Chondrocyte (in vitro differentiated cells): ENCODE measurements at regions not wholly inside any gene's neighbourhood (a gene's known extent, or its start where the extent isn't known, plus 50 kb on each side); places are given as distances from the start of the nearest gene placed in this dataset.
"Not testable (repeated sequence)": the region's sequence is repeated elsewhere in the genome, so short reads cannot be mapped to it uniquely, and the experiment has no call there.

Source experiments
- DNase-seq: peaks from one replicate; pipeline ENCODE4 v3.0.0; 2021; ENCODE audit warnings: mixed read lengths, low spot score
- H3K27ac Mint-ChIP-seq: one replicate; pipeline ENCODE4 v1.8.0; 2021; ENCODE audit warnings: mild to moderate bottlenecking, moderate library complexity, mixed read lengths; ENCODE audit not compliant: unreplicated experiment
- H3K27me3 Mint-ChIP-seq: 2 replicates; pipeline ENCODE4 v1.8.0; 2021; ENCODE audit warnings: low read depth, mixed read lengths
- H3K36me3 Mint-ChIP-seq: 2 replicates; pipeline ENCODE4 v1.8.0; 2021; ENCODE audit warnings: low read depth, mixed read lengths
- H3K4me1 Mint-ChIP-seq: 2 replicates; pipeline ENCODE4 v1.8.0; 2021; ENCODE audit warnings: low read depth, mild to moderate bottlenecking, mixed read lengths
- H3K4me3 Mint-ChIP-seq: one replicate; pipeline ENCODE4 v1.8.0; 2021; ENCODE audit warnings: mild to moderate bottlenecking, moderate library complexity, mixed read lengths; ENCODE audit not compliant: unreplicated experiment
- H3K9me3 Mint-ChIP-seq: 2 replicates; pipeline ENCODE4 v1.8.0; 2021; ENCODE audit warnings: low read depth, mixed read lengths
- CTCF ChIP-seq: fragments of 200-600 bp; sonication (generic); IDR thresholded peaks from 2 replicates; pipeline ENCODE4 v1.5.0; 2021; ENCODE audit warnings: antibody characterized with exemption, mild to moderate bottlenecking, moderate library complexity

DNA sequence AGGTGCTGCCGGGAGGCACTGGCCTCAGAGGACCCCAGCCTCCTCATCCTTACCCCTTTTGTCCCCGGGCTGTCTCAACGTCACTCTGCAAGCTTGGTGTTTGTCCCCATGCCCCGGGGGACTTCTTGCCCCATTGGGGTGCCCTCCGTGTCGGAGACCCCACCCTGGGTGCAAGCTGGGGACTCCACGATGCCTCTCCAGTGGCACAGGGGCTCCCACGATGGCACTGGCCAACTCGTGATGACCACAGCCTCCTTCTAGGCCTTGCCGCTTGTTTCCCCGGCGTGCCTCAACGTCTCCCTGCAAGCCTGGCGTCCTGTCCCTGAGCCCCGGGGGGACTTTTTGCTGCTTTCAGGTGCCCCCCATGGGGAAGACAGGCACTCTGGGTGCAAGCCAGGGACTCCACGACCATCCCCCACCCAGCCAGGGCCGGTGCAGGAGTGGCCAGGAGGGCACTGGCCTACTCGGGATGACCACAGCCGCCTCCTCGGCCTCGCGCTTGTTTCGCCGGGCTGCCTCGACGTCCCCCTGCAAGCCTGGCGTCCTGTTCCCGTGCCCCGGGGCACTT lies 237.0 kb downstream of the TUBA3C start:
- TF ChIP-seq CTCF, result no peak
- DNase-seq, result peak; percentile 77
- H3K9me3 Mint-ChIP-seq, result peaks cover 20% of the 10 kb centered on the region
- H3K27me3 Mint-ChIP-seq, result no peaks in the 10 kb centered on the region
- H3K4me1 Mint-ChIP-seq, result no peaks in the 10 kb centered on the region
- H3K4me3 Mint-ChIP-seq, result no peak overlapping the region
- no peaks in the 10 kb centered on the region for H3K36me3 Mint-ChIP-seq
- H3K27ac Mint-ChIP-seq, result no peak overlapping the region

DNA sequence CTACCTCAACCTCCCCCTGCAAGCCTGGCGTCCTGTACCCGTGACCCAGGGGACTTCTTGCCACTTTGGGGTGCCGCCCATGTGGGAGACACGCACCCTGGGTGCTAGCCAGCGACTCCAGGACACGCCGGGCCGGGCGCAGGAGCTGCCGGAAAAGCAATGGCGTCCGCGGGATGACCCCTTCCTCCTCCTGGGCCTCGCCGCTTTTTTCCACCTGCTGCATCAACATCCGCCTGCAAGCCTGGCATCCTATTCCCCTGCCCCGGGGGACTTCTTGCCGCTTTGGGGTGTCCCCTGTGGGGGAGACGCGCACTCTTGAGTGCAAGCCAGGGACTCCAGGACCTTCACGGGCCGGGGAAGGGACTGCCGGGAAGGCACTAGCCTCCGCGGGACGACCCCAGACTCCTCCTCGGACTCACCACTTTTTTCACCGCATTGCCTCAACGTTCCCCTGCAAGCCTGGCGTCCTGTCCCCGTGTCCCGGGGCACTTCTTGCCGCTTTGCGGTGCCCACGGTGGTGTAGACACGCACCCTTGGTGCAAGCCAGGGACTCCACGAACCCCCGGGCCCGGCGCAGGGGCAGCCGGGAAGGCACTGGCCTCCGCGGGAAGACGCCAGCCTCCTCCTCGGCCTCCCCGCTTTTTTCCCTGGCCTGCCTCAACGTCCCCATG lies 237.8 kb downstream of the TUBA3C start:
- H3K27me3 Mint-ChIP-seq, result no peaks in the 10 kb centered on the region
- DNase-seq, result peak; percentile 87
- no peak overlapping the region for H3K4me3 Mint-ChIP-seq
- TF ChIP-seq CTCF, result no peak
- H3K36me3 Mint-ChIP-seq, result no peaks in the 10 kb centered on the region
- peaks cover 19% of the 10 kb centered on the region for H3K9me3 Mint-ChIP-seq
- H3K4me1 Mint-ChIP-seq, result no peaks in the 10 kb centered on the region
- no peak overlapping the region for H3K27ac Mint-ChIP-seq

GRCh38 chr13:18943273-18943672 lies 238.4 kb downstream of the TUBA3C start:
- Mint-ChIP-seq H3K9me3 (peaks cover 20% of the 10 kb centered on the region), H3K36me3 (no peaks in the 10 kb centered on the region), H3K4me3 (no peak overlapping the region), H3K4me1 (no peaks in the 10 kb centered on the region), H3K27ac (no peak overlapping the region), H3K27me3 (no peaks in the 10 kb centered on the region)
- no peak for TF ChIP-seq CTCF
- peak; percentile 83 for DNase-seq

DNA sequence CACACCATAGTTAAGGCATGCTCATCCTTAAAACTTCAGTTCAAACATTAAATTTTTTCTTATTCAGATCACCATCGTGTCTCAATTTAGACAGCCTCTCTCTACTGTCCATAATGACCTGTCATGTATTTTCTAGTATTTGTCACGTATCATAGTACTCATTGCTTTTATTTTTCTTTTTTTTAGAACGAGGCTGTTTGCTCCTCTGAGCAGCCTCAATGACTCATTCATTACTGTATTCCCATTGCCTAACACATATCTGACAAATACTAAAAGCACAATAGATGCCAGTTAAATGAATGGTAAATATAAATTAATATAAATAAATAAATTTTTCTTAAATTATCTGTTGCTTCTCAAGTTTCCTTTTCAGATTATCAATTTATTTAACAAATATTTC lies 245.5 kb downstream of the TUBA3C start:
- H3K4me3 Mint-ChIP-seq, result no peak overlapping the region
- no peaks in the 10 kb centered on the region for H3K36me3 Mint-ChIP-seq
- TF ChIP-seq CTCF, result no peak
- DNase-seq, result no peak
- no peaks in the 10 kb centered on the region for H3K27me3 Mint-ChIP-seq
- H3K4me1 Mint-ChIP-seq, result no peaks in the 10 kb centered on the region
- H3K9me3 Mint-ChIP-seq, result peaks cover 36% of the 10 kb centered on the region
- no peak overlapping the region for H3K27ac Mint-ChIP-seq

DNA sequence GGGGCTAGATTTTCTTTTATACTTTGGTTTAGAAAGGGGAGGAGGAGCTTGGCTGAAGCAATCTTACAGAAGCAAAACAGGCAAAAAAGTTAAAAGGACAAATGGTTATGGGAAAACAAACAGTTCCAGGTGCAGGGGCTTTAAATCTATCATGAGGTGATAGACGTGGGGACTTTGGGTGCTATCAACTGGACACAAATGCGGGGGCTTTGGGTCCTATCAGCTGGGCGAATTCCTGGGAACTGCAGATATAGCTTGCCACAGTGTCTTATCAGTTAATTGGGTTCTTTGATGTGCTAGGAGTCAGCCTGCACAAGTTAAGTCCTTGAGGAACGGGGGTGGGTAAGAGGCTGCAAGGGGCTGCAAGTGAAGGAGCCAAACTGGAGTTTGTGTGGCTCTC lies 260.6 kb downstream of the TUBA3C start:
- no peak for TF ChIP-seq CTCF
- H3K27me3 Mint-ChIP-seq, result no peaks in the 10 kb centered on the region
- H3K9me3 Mint-ChIP-seq, result peaks cover 34% of the 10 kb centered on the region
- no peaks in the 10 kb centered on the region for H3K36me3 Mint-ChIP-seq
- no peak for DNase-seq
- no peak overlapping the region for H3K27ac Mint-ChIP-seq
- no peaks in the 10 kb centered on the region for H3K4me1 Mint-ChIP-seq
- no peak overlapping the region for H3K4me3 Mint-ChIP-seq

DNA sequence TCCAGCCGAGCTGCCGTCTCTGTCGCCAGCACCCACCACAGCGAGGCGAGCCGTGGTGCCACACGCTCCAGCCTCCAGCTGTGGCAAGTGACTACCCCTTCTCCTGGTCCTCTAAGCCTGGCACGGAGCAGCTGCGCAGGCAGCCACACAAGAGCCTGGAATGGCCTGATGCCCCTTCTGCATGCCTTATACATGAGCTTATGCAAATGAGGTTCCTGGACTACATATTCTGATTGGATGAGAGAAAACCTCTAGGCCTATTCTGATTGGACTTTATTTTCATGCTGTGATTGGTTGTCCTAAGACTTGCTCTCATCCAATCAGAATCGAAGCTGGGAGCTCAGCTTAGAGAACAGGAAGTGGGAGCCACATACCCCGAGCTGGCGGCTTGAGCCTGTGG lies 276.5 kb downstream of the TUBA3C start:
- peaks cover 69% of the 10 kb centered on the region for H3K9me3 Mint-ChIP-seq
- not testable (repeated sequence) for H3K4me1 Mint-ChIP-seq, DNase-seq, H3K36me3 Mint-ChIP-seq, H3K27me3 Mint-ChIP-seq, H3K4me3 Mint-ChIP-seq, H3K27ac Mint-ChIP-seq

- peaks cover 44% of the 10 kb centered on the region for H3K9me3 Mint-ChIP-seq
- not testable (repeated sequence) for H3K27me3 Mint-ChIP-seq, H3K4me3 Mint-ChIP-seq, H3K27ac Mint-ChIP-seq, DNase-seq, H3K36me3 Mint-ChIP-seq, H3K4me1 Mint-ChIP-seq
Observed at GRCh38 chr13:18895411-18895810, 286.2 kb downstream of the TUBA3C start.

GRCh38 chr13:18891242-18891641 lies 290.4 kb downstream of the TUBA3C start:
- H3K27me3 Mint-ChIP-seq, H3K4me1 Mint-ChIP-seq, DNase-seq, H3K27ac Mint-ChIP-seq, H3K36me3 Mint-ChIP-seq, H3K4me3 Mint-ChIP-seq: not testable (repeated sequence)
- H3K9me3 Mint-ChIP-seq, result peaks cover 55% of the 10 kb centered on the region
